Middle frontal gyrus (tissue), 1 donor: ENCODE measurements at regions not wholly inside any gene's neighbourhood (a gene's known extent, or its start where the extent isn't known, plus 50 kb on each side); places are given as distances from the start of the nearest gene placed in this dataset.

Experiments
- DNase-seq: peaks from one replicate; pipeline ENCODE4 v3.0.0-alpha.2; 2015; ENCODE audit warnings: low spot score; ENCODE audit errors: extremely low spot score

DNA sequence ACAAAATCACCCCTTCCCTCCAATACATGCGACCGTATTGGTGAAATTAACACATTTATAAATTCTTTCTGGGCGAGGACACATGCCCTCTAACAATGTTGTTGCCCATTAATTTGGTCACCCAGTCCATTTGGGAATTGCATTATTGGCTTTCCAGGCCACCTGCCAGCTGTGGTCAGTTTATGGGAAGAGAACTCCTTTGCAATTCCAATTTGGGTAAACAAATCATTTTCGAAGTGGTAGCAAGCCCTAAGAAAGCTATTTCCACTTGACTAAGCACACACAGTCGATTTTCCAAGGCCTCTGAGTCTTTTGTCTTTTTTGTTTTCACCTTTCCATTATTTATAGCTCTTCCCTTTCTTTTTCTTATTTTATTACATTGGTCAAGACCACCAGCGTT is 362.3 kb upstream of the RGMA start:
- no peak for DNase-seq

DNA sequence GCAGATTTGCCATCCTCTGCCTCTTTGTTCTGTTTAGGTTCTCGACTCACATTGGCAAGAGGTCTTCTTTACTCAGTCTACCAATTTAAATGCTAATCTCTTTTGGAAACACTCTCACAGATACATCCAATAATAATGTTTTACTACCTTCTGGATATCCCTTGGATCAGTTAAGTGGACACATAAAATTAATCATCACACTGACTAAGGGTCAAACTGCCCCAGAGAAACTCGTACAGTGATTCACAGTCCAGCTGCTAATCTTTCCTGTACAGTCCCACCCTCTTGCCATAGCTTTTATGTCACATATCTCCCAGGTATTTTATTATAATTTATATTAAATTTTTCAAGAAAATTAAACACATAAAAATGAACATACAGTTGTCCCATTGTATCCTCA is 360.8 kb upstream of the RGMA start:
- no peak for DNase-seq

DNA sequence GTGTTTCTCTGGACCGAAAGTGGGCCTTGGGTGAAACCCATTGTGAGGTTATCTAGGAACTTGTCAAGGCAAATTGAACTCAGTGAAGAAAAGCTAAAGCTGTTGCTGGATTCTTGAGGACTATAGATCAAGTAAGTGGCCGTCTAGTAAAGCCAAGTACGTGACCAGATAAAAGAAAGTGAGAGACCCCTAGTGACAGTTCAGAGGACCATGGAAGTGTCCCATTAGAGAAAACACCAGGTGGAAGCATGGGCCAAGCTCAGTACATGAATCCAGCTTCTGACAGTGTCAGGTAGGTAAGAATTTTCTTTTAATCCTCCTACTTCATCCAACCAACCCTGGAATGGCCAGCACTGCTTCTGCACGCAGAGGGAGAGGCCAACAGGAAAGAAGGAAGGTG is 349.3 kb upstream of the RGMA start:
- no peak for DNase-seq

DNA sequence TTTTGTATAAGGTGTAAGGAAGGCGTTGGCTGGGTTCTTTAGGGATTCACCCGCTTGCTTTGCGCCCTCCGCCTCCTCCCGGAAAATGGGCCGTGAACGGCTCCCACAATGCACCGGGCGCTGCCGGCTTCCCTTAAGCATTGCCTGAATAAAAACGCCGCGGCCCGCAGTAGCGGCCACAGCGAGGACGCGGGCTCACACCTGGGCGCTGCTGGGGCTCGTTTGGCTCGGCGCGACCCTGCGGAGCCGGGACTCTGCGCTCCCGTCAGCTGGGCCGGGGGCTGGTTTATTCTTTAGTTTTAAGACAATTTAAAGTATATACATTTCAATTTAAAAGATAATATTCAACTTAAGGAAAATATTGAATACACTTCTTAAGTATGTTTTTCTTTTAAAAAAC is 343.5 kb upstream of the RGMA start:
- DNase-seq: no peak

DNA sequence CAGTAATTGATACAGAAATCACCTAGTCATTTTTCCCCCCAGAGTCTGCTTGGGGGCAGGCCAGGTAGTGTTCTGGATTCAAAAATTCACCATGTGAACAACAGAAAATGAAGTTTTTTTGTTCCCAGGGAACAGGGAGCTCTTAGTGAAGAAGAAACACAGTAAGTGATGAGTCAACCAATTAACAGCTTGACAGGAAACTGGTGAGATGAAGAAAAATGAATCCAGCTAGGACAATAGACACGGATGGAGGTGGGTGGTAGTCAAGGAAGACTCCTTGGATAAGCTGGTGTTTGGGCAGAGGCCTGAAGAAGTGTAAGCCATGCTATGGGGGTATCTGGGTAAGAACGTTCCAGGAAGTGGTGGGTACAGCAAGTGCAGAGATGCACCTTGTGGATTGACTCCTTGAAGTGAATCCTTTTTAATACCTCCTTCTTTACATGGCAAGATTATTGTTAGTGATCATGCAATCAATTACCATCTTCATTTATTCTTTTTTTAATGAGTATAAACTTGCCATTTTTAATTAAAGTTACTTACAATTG is 339.9 kb upstream of the RGMA start:
- no peak for DNase-seq

DNA sequence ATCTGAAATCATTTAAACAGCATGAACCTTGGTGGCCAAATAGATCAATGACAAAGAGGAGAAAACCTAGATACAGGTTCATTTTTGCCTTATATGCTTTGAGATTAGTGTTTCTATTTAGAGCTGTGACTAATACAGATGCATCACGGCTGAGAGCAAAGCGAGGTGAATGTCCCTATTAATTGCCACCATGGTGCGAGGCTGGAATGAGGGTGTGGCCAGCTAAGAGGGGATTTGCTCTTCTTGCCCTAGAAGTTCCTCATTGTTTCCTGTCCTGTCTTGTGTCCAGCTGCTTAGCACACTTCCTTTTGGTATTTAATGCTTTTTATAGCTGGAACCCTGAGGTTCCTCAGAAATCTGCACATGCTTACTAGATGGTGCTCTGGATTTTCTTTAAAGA is 339.1 kb upstream of the RGMA start:
- DNase-seq: no peak

DNA sequence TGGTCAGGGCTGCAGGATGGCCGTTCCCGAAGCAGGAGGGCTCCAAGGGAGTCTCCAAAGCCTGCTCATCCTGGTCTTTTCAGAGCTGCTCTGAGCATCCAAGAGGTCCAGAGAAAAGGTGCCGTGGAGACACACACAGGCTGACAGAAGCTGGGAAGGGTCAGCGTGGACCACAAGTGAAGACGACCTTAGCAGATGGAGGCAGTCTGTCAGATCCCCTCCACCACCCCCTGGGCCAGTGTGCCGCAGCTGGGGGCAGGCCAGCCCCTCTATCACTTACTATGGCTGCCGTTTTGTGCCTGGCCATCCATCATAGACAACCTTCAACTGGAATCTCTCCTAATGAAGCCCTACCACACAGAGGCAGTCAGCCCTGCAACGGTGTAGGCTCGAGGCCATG is 335.1 kb upstream of the RGMA start:
- DNase-seq: no peak

DNA sequence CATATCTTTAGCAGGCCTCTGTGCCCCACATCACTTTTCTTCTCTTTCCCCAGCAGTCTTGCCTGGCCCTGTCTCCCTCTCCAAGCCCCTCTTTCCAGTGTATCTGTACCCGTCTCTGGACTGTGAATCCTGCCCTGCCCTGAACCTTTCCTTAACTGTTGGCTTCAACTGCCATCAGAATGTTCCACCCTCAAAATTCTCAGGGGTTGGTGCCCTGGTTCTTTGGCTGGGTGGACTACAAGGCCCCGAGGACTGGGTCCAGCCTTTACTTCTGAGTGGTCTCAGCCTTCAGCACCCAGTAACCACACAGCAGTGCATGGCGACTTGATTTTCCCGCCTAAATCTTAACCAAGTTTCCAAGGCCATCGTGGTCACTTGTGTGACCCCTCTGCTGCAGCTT is 333.5 kb upstream of the RGMA start:
- no peak for DNase-seq

DNA sequence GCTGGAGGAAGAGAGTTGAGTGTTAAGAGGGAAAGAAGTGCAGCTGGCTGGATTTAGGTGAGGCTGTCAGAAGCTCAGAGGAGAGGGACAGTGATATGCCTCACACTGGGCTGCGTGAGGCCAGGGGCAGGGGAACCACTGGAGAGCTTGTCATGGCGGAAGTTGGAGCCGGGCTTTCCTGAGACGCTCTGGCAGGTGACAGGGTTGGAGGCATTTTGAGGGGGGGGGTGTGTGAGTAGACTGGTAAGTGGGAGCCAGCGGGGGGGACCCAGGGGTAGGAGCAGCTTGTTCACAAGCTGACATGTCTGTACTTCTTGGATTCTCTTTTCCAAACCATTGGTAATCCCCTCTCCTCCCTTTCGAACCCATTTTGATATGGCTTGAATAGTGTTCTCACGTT is 331.5 kb upstream of the RGMA start:
- no peak for DNase-seq

DNA sequence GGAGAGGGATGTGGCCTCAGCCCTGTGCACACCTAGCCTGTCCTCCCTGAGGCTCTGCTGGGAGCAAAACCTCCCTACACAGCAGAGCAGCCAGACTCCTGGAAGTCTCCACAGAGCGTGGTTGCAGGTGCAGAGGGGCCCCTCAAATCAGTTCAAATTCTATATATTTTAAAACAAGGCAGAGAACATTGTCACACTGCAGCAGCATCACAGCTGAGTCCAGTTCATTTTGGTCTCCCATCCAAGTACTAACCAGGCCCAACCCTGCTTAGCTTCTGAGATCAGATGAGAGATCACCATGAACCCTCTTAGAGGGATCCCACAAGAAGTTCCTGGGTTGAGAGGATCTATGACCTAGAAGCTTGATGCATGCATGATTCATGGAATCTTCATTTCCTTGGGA is 331.0 kb upstream of the RGMA start:
- no peak for DNase-seq

DNA sequence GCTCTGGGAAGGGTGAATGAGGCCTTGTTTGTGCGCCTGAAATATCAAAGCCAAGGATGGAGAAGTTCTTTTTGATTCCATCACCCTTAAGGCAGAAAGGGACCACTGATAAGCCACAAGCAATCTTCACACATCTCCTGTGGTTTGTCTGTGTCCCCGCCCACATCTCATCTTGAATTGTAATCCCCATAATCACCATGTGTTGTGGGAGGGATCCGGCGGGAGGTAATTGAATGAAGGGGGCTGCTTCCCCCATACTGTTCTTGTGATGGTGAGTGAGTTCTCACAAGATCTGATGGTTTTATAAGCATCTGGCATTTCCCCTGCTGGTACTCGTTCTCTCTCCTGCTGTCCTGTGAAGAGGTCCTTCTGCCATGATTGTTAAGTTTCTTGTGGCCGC is 329.6 kb upstream of the RGMA start:
- DNase-seq: no peak

DNA sequence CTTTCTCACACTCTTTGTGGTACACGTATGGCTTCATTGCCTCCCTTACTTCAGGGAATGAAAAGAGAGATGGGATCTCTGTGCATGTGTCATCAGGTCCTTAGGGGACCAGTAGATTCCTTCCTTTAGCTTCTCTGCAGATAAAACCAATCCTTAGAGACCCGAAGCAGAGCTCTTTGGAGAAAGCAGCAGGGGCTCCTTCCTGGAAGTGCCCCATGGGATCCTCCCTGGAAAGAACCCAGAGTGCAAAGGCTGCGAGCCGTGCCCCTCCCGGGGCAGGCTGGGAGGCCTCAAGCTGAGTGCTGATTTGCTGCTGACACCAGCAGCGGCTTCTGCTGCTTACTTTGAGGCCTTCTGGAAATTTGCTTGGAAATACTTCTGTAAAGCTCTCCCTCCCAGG is 328.6 kb upstream of the RGMA start:
- no peak for DNase-seq

DNA sequence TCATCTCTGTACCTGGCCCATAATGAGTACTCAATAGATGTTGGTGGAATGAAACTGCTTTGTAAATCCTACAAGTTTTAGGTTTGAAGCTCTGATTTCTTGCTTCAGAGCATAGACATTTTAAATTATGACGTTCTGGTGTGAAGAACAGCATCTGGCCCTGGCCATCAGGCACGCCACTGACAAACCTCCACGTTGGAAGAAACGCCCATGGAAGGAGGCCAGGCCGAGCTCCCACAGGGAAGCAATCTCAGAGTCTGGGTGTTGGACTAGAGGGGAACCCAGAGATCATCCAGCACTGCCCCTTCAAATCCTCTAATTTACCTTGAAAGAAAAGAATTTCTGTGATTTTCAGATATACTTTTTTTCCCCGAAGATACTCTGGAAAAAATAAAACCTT is 328.1 kb upstream of the RGMA start:
- DNase-seq: no peak

DNA sequence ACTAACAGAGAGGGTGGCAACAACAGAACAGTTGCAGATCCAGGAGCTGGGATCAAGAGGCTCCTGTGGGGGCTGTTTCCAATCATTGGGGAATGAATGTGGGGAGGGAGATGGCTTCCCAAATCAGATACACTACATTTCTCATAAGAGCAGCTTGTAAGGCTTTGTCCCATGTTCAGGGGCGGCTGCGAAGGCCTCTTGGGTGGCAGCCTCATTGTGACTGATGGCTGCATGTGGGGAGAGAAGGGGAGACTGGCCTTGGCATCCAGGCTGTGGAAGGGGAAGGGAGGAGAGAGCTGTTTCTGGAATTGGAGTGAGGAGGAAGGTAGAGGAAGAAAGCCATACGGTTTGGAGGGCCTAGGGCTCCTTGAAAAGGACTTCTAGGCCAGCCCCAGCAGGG is 326.6 kb upstream of the RGMA start:
- no peak for DNase-seq

DNA sequence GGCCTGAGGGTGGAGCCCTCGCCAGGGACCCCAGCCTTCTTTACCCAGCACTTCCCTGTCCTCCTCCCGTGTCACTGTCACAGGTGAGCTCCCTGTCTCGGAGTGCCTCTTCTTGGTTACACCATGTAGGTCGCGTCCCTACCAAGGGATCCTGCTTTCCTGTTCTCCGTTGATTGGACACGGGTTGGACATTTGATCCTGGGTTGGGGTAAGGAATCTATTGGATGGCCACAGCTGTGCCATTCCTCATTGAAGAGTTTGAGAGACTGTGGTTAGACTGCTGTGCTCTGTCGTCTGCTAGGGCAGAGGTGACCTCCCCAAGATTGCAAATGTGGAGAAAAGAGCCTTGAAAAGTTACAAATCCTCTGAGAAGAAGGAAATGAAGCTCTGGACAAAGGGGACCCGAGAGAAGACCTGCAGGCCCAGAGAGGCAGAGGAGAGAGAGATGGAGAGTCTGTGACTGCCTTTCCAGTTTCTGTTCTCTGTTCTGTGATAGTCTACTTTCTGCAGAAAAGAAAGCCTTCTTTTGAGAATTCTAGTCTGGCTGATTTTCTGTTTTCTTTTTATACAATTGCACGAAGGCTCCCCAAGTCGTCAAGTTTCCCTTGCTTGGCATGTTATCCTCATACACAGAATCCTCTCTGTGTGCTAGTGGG is 325.7 kb upstream of the RGMA start:
- no peak for DNase-seq

DNA sequence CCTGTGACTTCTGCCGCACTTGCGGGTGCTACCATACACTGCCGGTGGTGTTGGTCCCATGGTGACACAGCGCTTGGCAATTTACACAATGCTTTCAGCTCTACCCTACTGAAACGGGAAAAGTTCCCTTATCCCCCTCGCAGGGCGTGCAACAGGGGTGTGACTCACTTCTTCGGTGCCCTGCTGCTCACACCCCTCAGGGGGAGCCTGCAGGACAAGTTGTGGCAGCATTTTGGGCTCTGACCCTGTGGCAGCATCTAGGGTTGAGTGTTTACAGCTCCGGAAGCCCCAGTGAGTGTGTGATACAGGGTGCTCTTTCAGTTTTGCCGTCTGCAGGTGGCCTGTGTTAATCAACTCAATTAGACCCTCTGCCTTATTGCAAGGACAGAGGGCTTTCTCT is 324.7 kb upstream of the RGMA start:
- DNase-seq: no peak

DNA sequence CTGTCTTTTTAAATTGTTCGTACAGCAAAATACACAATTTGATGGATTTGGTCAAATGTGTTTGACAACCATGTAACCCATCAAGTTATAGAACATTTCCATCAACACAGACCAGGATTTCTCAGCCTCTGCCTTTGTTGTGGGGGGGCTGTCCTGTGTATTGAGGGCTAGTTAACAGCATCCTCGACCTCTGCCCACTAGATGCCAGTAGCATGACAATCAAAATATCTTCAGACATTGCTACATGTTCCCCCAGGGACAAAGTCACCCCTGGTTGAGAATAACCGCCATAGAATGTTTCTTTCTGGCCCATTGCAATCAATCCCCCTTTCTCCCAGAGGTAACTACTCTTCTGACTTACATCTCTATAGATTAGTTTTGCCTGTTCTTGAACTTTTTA is 310.1 kb upstream of the RGMA start:
- DNase-seq: no peak

DNA sequence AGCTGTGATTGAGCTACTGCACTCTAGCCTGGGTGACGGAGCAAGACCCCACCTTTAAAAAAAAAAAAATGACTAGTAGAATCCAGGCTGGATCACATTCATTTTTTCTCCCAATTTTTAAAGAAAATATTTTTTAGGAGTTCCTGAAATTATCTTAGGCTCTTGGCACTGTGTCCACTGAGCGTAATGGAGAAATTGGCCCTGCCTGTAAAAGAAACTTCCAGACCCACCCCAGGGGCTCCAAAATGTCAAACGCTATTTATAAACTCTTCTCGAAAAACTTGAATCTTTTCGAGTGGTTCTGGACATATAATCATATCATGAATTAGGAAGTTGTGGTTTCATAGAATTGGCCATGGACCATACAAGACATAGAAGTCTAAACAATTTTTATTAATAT is 300.2 kb upstream of the RGMA start:
- DNase-seq: no peak

DNA sequence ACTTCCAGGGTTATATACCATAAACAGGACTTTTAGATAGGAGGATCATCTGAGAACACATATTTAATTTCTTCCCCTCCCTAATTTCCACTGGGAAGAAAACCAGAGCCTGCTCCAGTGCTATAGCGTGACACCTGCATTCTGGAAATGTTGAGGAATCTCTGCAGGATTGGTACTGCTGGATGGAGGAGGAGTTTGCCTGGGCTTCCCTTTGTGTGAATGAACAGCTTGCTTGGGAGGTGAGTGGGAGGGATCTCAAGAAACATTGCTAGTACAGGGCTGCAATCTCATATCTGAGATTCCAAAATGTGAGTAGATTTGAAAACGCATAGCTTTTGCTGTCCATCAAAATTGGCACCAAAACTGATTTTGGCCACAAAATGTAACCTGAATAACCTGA is 295.9 kb upstream of the RGMA start:
- no peak for DNase-seq

DNA sequence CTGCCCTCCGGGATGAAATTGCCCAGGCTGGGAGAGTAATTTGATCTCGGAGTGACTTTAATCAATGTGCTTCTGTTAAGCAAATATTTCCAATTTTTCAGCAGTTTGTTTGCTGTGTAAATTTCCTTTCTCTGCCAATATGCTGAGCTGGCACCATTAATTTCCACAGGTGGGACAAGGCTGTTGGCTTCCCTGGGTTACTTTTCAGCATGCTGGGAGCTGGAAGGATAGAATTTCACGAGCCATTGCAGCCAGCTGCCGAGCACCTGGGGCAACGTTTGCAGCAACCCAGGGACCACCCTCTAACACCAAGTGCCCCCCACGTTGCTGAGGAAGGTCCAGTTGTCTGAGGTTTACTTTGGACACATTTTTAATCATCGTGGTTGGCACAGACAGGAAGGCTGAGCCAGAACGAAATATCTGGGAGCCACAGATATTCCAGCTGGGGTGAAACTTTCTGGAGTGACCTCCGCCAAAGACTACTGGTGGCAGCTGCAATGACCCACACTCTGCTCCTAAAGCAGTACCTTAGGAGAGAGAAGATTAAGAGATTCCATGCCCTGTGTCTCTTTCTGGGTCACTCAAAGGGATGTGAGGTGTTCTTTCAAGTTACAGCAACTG is 293.3 kb upstream of the RGMA start:
- no peak for DNase-seq

DNA sequence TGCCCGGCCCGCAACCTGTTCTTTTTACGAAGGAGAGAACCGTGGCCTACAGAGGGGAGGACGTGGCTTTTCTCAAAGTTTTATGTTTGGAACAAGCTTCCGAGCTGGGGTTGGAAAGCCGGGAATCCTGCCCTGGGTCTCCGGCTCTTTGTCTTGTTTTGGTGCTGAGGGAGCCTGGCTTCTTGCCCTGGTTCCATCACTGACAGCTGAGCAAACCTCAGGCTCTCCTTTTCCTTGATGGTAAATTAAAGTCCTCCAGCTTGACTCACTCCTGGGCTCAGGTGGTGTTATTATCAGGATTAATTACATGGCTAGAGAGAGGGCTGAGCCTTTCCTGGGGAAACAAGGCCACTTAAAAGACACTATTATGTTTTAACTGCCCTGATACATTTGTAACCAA is 289.5 kb upstream of the RGMA start:
- no peak for DNase-seq

DNA sequence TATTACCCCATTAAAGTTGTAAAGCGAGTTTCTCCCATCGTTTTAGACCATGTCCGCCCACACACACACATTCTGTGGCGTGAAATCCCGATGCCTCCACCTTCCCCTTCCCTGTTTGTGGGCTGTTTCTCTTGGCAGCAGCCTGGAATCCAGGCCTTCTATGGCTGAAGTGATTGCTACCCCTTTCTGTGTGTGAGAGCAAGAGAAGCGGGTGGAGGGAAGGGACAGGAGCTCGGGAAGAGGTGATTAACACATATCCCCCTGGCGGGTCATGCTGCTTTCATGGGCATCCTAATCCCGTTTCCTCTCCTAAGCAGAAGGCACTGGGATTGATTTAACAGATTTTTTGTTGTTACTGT is 283.8 kb upstream of the RGMA start:
- no peak for DNase-seq

DNA sequence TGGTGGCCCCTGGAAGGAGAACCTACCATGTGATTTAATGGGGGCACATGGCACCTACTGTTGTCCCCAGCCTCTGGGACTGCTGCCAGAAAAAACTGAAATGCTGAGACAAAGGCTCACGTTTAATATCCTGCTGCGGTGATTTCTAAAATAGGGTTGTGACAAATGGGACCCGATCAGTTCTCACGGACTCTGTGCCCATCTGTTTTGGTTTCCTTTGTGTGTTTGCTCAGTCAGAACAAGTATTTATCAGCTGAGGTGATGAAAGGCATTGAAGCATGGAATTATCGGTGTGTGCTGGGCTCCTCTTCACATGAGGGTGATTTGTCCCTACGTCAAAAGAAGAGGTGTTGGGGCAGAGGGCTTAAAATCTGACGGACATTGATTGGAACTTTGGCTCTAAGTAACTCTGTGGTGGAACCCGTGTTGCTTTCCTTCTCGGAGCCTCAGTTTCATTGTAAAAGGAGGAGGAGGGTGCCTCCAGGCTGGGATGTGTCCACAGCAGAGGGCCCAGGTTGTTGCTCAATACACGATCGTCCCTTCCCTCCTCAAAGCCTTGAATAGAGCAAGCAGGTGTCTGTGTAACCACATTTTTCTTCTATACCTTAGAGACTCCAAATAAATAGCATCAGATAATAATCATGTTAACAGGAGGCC is 283.3 kb upstream of the RGMA start:
- no peak for DNase-seq
